ENCODE measurements at regions not wholly inside any gene's neighbourhood (a gene's known extent, or its start where the extent isn't known, plus 50 kb on each side); places are given as distances from the start of the nearest gene placed in this dataset.
"Not testable (repeated sequence)": the region's sequence is repeated elsewhere in the genome, so short reads cannot be mapped to it uniquely, and the experiment has no call there.

GRCh38 chr7:97234494-97234893 is 117.0 kb downstream of the SDHAF3 start:
- DNase-seq (ENCODE audit: low read depth in 4 of 4, low spot score in 3 of 4): not testable (repeated sequence)

GRCh38 chr7:97246317-97246716 is 128.8 kb downstream of the SDHAF3 start:
- no peak for DNase-seq (ENCODE audit: low read depth in 4 of 4, low spot score in 3 of 4)

GRCh38 chr7:97258187-97258586 is 140.7 kb downstream of the SDHAF3 start:
- DNase-seq (ENCODE audit: low read depth in 4 of 4, low spot score in 3 of 4): not testable (repeated sequence)

GRCh38 chr7:97269741-97270140 is 152.2 kb downstream of the SDHAF3 start:
- no peak for DNase-seq (ENCODE audit: low read depth in 4 of 4, low spot score in 3 of 4)

- DNase-seq (ENCODE audit: low read depth in 4 of 4, low spot score in 3 of 4): no peak
These were observed 152.8 kb downstream of the SDHAF3 start for GRCh38 chr7:97270280-97270679.

GRCh38 chr7:97271619-97272018 is 154.1 kb downstream of the SDHAF3 start:
- no peak for DNase-seq (ENCODE audit: low read depth in 4 of 4, low spot score in 3 of 4)

- DNase-seq (ENCODE audit: low read depth in 4 of 4, low spot score in 3 of 4): no peak
These were observed 154.9 kb downstream of the SDHAF3 start for GRCh38 chr7:97272237-97272975.

- no peak for DNase-seq (ENCODE audit: low read depth in 4 of 4, low spot score in 3 of 4)
These were observed 158.0 kb downstream of the SDHAF3 start for GRCh38 chr7:97275475-97275874.

GRCh38 chr7:97280950-97281349 is 163.5 kb downstream of the SDHAF3 start:
- no peak for DNase-seq (ENCODE audit: low read depth in 4 of 4, low spot score in 3 of 4)

- no peak for DNase-seq (ENCODE audit: low read depth in 4 of 4, low spot score in 3 of 4)
These were observed 167.8 kb downstream of the SDHAF3 start for GRCh38 chr7:97285348-97285747.

- no peak for DNase-seq (ENCODE audit: low read depth in 4 of 4, low spot score in 3 of 4)
These were observed 175.5 kb downstream of the SDHAF3 start for GRCh38 chr7:97293031-97293430.

- no peak for DNase-seq (ENCODE audit: low read depth in 4 of 4, low spot score in 3 of 4)
These were observed 181.1 kb downstream of the SDHAF3 start for GRCh38 chr7:97298561-97298960.

- DNase-seq (ENCODE audit: low read depth in 4 of 4, low spot score in 3 of 4): no peak
These were observed 188.1 kb downstream of the SDHAF3 start for GRCh38 chr7:97305589-97305988.

GRCh38 chr7:97307521-97308108 is 190.1 kb downstream of the SDHAF3 start:
- DNase-seq (ENCODE audit: low read depth in 4 of 4, low spot score in 3 of 4): no peak

GRCh38 chr7:97313900-97314299 is 196.4 kb downstream of the SDHAF3 start:
- DNase-seq (ENCODE audit: low read depth in 4 of 4, low spot score in 3 of 4): no peak

GRCh38 chr7:97317575-97317974 is 200.1 kb downstream of the SDHAF3 start:
- no peak for DNase-seq (ENCODE audit: low read depth in 4 of 4, low spot score in 3 of 4)

- DNase-seq (ENCODE audit: low read depth in 4 of 4, low spot score in 3 of 4): not testable (repeated sequence)
These were observed 212.4 kb downstream of the SDHAF3 start for GRCh38 chr7:97329871-97330270.

GRCh38 chr7:97337849-97338248 is 220.4 kb downstream of the SDHAF3 start:
- DNase-seq (ENCODE audit: low read depth in 4 of 4, low spot score in 3 of 4): no peak

GRCh38 chr7:97342512-97342911 is 225.0 kb downstream of the SDHAF3 start:
- DNase-seq (ENCODE audit: low read depth in 4 of 4, low spot score in 3 of 4): no peak

GRCh38 chr7:97346349-97346748 is 228.9 kb downstream of the SDHAF3 start:
- no peak for DNase-seq (ENCODE audit: low read depth in 4 of 4, low spot score in 3 of 4)

- no peak for DNase-seq (ENCODE audit: low read depth in 4 of 4, low spot score in 3 of 4)
These were observed 234.0 kb downstream of the SDHAF3 start for GRCh38 chr7:97351488-97351887.

GRCh38 chr7:97357459-97357858 is 240.0 kb downstream of the SDHAF3 start:
- DNase-seq (ENCODE audit: low read depth in 4 of 4, low spot score in 3 of 4): no peak
